ENCODE measurements at regions not wholly inside any gene's neighbourhood (a gene's known extent, or its start where the extent isn't known, plus 50 kb on each side); places are given as distances from the start of the nearest gene placed in this dataset.

DNA sequence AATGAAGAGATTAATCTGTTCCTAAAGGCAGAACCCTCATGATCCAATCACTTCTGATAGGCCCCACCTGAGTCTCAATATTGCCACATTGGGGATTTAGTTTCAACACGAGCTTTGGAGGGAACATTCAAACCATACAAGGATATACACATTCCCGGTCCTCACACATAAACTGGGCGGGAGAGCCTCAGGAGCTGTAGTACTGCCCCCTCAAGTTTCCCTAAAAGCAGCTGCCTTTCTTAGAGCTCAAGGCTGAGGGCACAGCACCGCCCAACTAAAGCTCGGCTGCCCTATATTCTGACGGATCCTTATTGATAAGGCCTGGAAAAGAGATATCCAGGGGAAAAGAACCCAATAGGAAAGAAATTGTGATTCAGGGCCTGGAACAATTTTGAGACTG lies 83.0 kb downstream of the GADD45G start:
- TF ChIP-seq, protein P1, sequence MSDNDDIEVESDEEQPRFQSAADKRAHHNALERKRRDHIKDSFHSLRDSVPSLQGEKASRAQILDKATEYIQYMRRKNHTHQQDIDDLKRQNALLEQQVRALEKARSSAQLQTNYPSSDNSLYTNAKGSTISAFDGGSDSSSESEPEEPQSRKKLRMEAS (IDR thresholded peaks at IDR 0.05): no peak
- no peak for TF ChIP-seq CREB1 (IDR thresholded peaks at IDR 0.05; ENCODE audit: low read depth)
- TF ChIP-seq EP300 (IDR thresholded peaks at IDR 0.05; ENCODE audit: borderline replicate concordance): no peak
- no peak for TF ChIP-seq TEAD4 (IDR thresholded peaks at IDR 0.05)
- TF ChIP-seq, protein P2, sequence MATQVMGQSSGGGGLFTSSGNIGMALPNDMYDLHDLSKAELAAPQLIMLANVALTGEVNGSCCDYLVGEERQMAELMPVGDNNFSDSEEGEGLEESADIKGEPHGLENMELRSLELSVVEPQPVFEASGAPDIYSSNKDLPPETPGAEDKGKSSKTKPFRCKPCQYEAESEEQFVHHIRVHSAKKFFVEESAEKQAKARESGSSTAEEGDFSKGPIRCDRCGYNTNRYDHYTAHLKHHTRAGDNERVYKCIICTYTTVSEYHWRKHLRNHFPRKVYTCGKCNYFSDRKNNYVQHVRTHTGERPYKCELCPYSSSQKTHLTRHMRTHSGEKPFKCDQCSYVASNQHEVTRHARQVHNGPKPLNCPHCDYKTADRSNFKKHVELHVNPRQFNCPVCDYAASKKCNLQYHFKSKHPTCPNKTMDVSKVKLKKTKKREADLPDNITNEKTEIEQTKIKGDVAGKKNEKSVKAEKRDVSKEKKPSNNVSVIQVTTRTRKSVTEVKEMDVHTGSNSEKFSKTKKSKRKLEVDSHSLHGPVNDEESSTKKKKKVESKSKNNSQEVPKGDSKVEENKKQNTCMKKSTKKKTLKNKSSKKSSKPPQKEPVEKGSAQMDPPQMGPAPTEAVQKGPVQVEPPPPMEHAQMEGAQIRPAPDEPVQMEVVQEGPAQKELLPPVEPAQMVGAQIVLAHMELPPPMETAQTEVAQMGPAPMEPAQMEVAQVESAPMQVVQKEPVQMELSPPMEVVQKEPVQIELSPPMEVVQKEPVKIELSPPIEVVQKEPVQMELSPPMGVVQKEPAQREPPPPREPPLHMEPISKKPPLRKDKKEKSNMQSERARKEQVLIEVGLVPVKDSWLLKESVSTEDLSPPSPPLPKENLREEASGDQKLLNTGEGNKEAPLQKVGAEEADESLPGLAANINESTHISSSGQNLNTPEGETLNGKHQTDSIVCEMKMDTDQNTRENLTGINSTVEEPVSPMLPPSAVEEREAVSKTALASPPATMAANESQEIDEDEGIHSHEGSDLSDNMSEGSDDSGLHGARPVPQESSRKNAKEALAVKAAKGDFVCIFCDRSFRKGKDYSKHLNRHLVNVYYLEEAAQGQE (IDR thresholded peaks at IDR 0.05; ENCODE audit: low read depth): no peak
- TF ChIP-seq YY1 (IDR thresholded peaks at IDR 0.05; ENCODE audit: low read depth): no peak
- no peak for TF ChIP-seq RAD21 (IDR thresholded peaks at IDR 0.05; ENCODE audit: low read depth)
- TF ChIP-seq, protein P3, sequence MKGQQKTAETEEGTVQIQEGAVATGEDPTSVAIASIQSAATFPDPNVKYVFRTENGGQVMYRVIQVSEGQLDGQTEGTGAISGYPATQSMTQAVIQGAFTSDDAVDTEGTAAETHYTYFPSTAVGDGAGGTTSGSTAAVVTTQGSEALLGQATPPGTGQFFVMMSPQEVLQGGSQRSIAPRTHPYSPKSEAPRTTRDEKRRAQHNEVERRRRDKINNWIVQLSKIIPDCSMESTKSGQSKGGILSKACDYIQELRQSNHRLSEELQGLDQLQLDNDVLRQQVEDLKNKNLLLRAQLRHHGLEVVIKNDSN (IDR thresholded peaks at IDR 0.05): no peak
- no peak for TF ChIP-seq ZBTB7A (IDR thresholded peaks at IDR 0.05; ENCODE audit: low read depth)
- TF ChIP-seq TAF1 (IDR thresholded peaks at IDR 0.05; ENCODE audit: low read depth): no peak
- TF ChIP-seq EGR1 (IDR thresholded peaks at IDR 0.05): no peak
- no peak for TF ChIP-seq NFIC (IDR thresholded peaks at IDR 0.05)
